IPS-15b (cell line): ENCODE measurements at regions not wholly inside any gene's neighbourhood (a gene's known extent, or its start where the extent isn't known, plus 50 kb on each side); places are given as distances from the start of the nearest gene placed in this dataset.
"Not testable (repeated sequence)": the region's sequence is repeated elsewhere in the genome, so short reads cannot be mapped to it uniquely, and the experiment has no call there.

Experiments used
- H3K27me3 ChIP-seq: one replicate; pipeline ENCODE4 v1.6.1; 2013; ENCODE audit warnings: low read length; ENCODE audit not compliant: control insufficient read depth, insufficient read depth
- H3K36me3 ChIP-seq: one replicate; pipeline ENCODE4 v1.6.1; 2013; ENCODE audit warnings: low read length; ENCODE audit not compliant: control insufficient read depth, insufficient read depth
- H3K4me1 ChIP-seq: one replicate; pipeline ENCODE4 v1.6.1; 2013; ENCODE audit warnings: mild to moderate bottlenecking, low read length; ENCODE audit not compliant: control insufficient read depth, insufficient read depth
- H3K4me3 ChIP-seq: one replicate; pipeline ENCODE4 v1.5.1; 2013; ENCODE audit warnings: low read depth, low read length
- H3K9ac ChIP-seq: one replicate; pipeline ENCODE4 v1.6.1; 2013; ENCODE audit warnings: low read depth, mild to moderate bottlenecking, low read length
- H3K9me3 ChIP-seq: one replicate; pipeline ENCODE4 v1.6.1; 2013; ENCODE audit warnings: mild to moderate bottlenecking, low read length; ENCODE audit not compliant: control insufficient read depth, insufficient read depth

DNA sequence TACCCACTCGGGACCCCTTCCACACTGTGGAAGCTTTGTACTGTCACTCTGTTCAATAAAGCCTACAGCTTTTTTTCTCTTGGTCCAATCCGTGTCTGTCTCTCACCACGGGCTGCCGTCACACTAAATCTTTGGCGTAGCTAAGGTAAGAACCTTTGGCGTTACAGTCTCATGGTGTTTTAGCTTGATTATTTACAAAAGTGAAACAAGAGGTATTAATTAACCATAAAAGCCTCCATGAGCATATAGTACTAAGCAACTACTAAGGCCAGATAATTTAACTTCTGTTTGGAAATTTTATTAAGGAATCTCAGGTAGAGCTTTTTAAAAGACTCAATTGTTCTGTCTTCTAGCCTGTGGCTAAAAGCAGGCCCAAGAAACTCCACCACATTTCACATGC lies 370.7 kb upstream of the TRPC7 start:
- Histone ChIP-seq H3K4me3 (no peak overlapping the region), H3K27me3 (no peaks in the 10 kb centered on the region), H3K9me3 (no peaks in the 10 kb centered on the region), H3K9ac (no peak overlapping the region), H3K4me1 (peaks cover 2% of the 10 kb centered on the region), H3K36me3 (no peaks in the 10 kb centered on the region)

DNA sequence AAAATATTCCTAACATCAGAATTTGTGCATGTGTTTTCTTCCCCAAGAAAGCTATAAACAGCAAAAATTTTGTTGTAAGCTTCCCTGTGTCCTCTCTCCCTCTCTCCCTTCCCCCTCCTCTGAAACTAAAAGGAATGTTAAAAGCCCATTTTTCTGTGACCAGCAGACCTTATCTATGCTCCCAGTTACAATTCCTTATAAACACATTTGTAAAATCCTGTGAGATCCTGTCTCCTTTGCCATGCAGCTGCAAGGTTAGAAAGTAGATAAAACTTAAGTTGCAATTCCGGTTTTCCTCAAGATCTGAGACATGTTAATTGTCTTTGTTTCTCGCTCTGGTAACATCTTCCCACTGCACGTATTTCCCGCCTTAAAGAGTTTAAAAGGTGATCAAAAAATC lies 370.3 kb upstream of the TRPC7 start:
- not testable (repeated sequence) for H3K36me3 ChIP-seq, H3K9me3 ChIP-seq, H3K27me3 ChIP-seq, H3K9ac ChIP-seq, H3K4me1 ChIP-seq, H3K4me3 ChIP-seq

DNA sequence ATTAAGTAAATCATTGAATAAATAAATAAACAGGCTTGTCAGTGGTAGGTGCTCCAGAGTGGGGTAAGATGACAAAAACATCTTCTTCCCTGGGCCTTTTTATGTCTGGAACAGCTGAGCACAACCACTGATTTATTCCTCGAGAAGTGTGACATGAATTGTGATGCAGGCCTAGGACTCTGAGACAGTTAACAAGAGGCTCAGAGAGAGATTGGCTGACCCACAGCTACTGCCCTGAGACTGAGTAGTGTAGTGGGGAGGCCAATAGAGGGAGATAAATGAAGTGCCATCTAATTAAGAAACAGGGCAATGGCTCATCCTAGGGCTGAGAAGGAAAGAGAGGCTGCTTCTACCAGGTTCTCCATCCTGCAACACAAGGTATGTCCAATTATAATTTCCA lies 369.3 kb upstream of the TRPC7 start:
- Histone ChIP-seq H3K27me3 (no peaks in the 10 kb centered on the region), H3K4me1 (peaks cover 2% of the 10 kb centered on the region), H3K4me3 (no peak overlapping the region), H3K9ac (no peak overlapping the region), H3K36me3 (no peaks in the 10 kb centered on the region), H3K9me3 (no peaks in the 10 kb centered on the region)

DNA sequence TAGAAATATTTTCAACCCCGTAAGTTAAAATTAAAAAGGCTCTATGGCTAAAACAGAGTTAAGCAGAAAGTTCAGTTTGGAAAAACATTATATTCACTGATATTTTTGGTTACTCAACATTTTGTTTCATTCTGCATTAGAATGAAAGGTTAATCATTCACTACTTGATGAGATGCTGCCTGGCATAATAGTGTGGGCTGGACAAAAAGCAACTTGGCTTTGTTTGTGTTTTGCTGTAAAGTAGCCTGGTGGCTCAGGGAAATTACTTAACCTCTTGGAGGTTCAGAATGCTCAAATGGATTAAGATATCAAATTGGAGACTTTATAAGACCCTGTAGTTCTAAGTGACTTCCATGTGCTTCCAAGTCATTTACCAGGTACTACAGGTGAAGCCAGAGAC lies 367.4 kb upstream of the TRPC7 start:
- Histone ChIP-seq H3K36me3 (no peaks in the 10 kb centered on the region), H3K4me1 (peaks cover 2% of the 10 kb centered on the region), H3K9me3 (no peaks in the 10 kb centered on the region), H3K9ac (no peak overlapping the region), H3K27me3 (no peaks in the 10 kb centered on the region), H3K4me3 (no peak overlapping the region)

DNA sequence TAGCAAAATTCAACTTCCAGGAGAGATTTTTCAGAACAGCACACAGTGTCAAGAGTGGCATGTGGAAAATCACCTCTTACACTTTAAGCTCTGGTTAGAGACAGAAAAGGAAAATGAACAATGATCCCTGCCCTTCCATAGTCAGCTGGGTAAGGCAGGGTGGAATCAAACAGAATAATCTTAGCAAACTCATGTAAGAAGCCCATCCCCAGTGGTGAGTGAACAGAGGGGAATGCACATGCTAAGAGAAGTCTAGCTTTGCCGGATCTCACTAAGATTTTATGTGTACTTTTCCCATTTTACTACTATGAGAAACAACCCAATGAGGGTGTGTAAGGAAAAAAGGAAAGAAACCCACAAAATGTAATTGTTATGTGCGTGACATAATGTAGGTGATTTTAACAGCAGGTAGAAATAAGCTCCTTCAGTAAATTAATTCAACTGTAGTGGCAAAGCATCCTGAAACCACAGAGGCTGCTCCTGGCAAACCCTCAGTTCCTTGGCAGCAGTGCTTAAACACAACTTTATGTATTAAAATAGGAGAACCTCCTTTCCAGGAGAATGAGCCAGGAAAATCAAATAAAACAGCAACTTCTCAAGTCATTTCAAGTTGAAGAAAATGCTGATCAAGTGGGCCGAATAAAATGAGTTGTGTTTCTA lies 366.0 kb upstream of the TRPC7 start:
- Histone ChIP-seq H3K27me3 (no peaks in the 10 kb centered on the region), H3K36me3 (no peaks in the 10 kb centered on the region), H3K4me1 (peaks cover 2% of the 10 kb centered on the region), H3K4me3 (no peak overlapping the region), H3K9me3 (no peaks in the 10 kb centered on the region), H3K9ac (no peak overlapping the region)

DNA sequence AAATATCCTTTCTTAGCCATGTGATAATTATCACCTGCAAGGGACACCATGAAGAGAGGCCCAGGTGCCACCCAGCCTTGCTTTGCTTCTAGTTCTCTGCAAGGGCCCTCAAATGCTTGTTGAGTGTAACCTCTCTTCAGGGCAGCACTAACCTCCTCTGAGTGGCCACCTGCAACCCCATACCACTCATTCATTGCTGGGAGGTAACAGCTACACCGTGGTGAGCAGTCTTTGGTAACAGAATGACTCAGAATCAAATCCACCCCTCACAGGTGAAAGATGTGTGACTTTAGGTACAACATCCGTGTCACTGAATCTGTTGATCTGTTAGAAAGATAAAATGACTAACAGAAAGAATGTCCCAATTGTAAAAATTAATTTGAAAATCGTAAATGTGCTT lies 365.1 kb upstream of the TRPC7 start:
- Histone ChIP-seq H3K4me3 (no peak overlapping the region), H3K9ac (no peak overlapping the region), H3K4me1 (no peaks in the 10 kb centered on the region), H3K27me3 (no peaks in the 10 kb centered on the region), H3K36me3 (no peaks in the 10 kb centered on the region), H3K9me3 (no peaks in the 10 kb centered on the region)

DNA sequence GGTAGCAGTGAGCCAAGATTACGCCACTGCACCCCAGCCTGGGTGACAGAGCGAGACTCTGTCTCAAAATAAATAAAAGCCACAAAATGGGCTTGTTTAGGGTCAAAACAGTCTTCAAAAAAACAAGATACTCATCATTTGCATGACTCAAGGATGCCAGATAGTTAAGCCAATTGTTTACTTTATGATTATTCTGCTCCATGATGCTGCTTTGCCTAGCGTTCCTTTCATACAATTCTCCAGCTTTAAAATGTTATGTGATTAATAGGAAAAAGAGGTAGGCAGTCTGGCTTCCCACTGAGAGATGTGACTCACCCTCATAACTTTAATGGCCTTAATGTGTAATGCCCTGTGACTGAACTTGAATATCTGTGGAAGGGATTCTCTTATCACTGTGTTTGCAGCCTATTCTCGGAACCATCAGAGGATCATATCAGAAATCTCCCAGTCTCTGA lies 364.6 kb upstream of the TRPC7 start:
- no peak overlapping the region for H3K4me3 ChIP-seq
- H3K4me1 ChIP-seq, result no peaks in the 10 kb centered on the region
- H3K36me3 ChIP-seq, result no peaks in the 10 kb centered on the region
- H3K9ac ChIP-seq, result no peak overlapping the region
- H3K9me3 ChIP-seq, result no peaks in the 10 kb centered on the region
- no peaks in the 10 kb centered on the region for H3K27me3 ChIP-seq

DNA sequence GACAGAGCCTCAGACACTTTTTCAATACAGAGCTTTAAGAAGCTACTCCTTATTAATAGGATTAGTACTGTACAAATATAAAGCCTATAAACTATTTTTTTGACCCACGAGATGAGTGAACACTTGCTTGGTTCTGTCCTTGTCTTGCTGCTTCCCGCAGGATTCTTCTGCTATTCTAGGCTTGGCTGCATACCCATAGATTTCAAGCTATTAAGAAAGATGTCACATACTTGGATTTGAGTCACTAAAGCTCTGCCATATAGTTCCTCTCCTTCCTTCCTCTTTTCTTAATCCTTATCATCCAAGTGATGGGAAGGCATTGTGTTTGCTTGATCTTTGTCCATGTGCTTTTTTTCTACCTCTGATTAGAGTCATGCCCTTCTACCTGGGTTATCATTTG lies 361.2 kb upstream of the TRPC7 start:
- no peaks in the 10 kb centered on the region for H3K27me3 ChIP-seq
- no peak overlapping the region for H3K4me3 ChIP-seq
- H3K36me3 ChIP-seq, result no peaks in the 10 kb centered on the region
- H3K9ac ChIP-seq, result no peak overlapping the region
- H3K9me3 ChIP-seq, result no peaks in the 10 kb centered on the region
- no peaks in the 10 kb centered on the region for H3K4me1 ChIP-seq

DNA sequence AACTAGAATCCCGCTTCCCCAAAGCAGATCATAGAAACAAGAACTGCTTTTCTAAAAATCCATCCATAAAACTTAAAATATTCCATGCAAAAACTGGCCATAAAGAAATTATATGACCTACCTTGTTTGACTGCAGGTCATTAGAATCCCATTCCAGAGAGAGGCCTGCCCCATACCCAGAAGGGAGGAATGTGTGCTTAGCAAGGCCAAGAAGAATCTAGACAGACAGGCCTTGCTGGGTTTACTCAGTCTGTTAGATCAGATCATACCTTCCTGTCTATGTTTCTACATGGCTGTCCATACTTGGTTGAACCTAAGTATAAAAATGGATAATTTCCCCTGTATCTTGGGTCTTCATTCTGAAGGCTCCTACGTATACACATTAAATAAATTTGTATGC lies 358.8 kb upstream of the TRPC7 start:
- Histone ChIP-seq H3K9ac (no peak overlapping the region), H3K4me1 (no peaks in the 10 kb centered on the region), H3K9me3 (no peaks in the 10 kb centered on the region), H3K27me3 (no peaks in the 10 kb centered on the region), H3K4me3 (no peak overlapping the region), H3K36me3 (no peaks in the 10 kb centered on the region)

DNA sequence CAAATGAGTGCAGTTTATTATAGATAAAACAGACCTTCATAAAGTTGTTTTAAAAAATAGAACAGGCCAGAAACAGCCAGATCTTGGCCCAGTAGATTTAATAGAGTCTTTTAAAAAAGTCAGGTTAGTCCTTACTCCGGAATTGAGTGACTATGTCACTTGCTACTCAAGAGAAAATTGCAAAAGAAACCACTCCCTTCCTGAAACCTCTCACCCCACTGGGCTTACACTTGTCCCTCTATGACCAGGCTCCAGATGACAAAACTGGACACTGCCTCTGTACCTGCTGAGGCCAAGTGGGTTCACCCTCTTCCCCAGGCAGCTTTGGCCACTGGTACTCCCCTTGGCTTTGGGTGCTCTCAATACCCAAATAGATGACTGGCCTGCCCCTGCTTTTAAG lies 357.2 kb upstream of the TRPC7 start:
- no peaks in the 10 kb centered on the region for H3K4me1 ChIP-seq
- no peaks in the 10 kb centered on the region for H3K27me3 ChIP-seq
- H3K4me3 ChIP-seq, result no peak overlapping the region
- no peaks in the 10 kb centered on the region for H3K9me3 ChIP-seq
- H3K9ac ChIP-seq, result no peak overlapping the region
- no peaks in the 10 kb centered on the region for H3K36me3 ChIP-seq

DNA sequence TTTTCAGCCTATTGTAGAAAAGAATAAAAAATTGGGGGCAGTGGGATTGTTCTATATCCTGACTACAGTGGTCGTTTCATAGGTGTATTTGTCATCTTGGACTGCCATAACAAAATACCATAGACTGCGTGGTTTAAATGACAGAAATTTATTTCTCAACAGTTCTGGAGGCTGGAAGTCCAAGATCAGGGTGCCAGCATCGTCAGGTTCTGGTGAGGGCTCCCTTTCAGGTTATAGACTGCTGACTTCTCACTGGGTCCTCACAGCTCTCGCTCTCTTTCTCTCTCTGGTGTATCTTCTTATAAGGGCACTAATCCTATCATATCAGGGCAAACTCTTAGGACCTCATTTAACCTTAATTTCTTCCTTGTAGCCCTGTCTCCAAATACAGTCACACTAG lies 356.7 kb upstream of the TRPC7 start:
- no peaks in the 10 kb centered on the region for H3K27me3 ChIP-seq
- H3K4me3 ChIP-seq, result no peak overlapping the region
- no peaks in the 10 kb centered on the region for H3K9me3 ChIP-seq
- H3K4me1 ChIP-seq, result no peaks in the 10 kb centered on the region
- no peak overlapping the region for H3K9ac ChIP-seq
- no peaks in the 10 kb centered on the region for H3K36me3 ChIP-seq

DNA sequence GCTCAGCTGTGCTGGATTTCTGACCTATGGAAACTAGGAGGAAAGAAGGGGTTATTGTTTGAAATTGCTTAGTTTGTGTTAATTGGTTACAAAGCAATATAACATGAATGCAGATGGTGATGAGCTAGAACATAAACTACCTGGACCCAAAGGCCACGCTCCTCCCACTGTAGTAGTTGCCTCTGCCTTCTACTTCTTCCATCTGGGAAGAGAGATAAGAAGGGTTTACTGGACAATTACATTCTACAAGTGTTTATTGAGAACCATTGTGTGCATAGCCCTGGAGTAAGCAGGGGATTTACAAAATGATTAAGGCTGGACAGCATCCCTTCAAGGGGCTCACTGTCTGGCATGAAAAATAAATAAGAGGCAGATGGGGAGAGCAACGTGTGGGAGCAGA lies 355.3 kb upstream of the TRPC7 start:
- H3K36me3 ChIP-seq, result no peaks in the 10 kb centered on the region
- H3K9me3 ChIP-seq, result no peaks in the 10 kb centered on the region
- no peaks in the 10 kb centered on the region for H3K4me1 ChIP-seq
- H3K27me3 ChIP-seq, result no peaks in the 10 kb centered on the region
- no peak overlapping the region for H3K9ac ChIP-seq
- no peak overlapping the region for H3K4me3 ChIP-seq
